Adrenal gland (tissue), 9 donors: ENCODE measurements at regions not wholly inside any gene's neighbourhood (a gene's known extent, or its start where the extent isn't known, plus 50 kb on each side); places are given as distances from the start of the nearest gene placed in this dataset.
A peak's percentile ranks its signal among the peaks of the same experiment; 100 is the strongest.

ENCODE experiments used
- DNase-seq, 7 donors: peaks; one replicate each; pipeline ENCODE4 v3.0.0-alpha.2; 2019 to 2020
- H3K27ac ChIP-seq, 5 donors: fragments of 200-600 bp; sonication (generic) in 4 of 5; 1 replicate in 3 of 5; 2 replicates in 2 of 5; pipeline versions ENCODE4 v1.5.1 to v1.8.0; 2016 to 2020; ENCODE audit warnings: mild to moderate bottlenecking in 1 of 5
- H3K27me3 ChIP-seq: fragments of 200-600 bp; 2 replicates; pipeline ENCODE4 v1.8.0; 2021
- H3K36me3 ChIP-seq, 2 donors: fragments of 200-600 bp; replicated peaks in 1 of 2; 1 replicate in 1 of 2; 2 replicates in 1 of 2; pipeline versions ENCODE4 v1.5.1 to v1.8.0; 2018 to 2022
- H3K4me1 ChIP-seq, 2 donors: fragments of 200-600 bp; replicated peaks in 1 of 2; 1 replicate in 1 of 2; 2 replicates in 1 of 2; pipeline versions ENCODE4 v1.5.1 to v1.8.0; 2018 to 2021
- H3K4me3 ChIP-seq, 4 donors: fragments of 200-600 bp; sonication (generic) in 3 of 4; one replicate each; pipeline ENCODE4 v1.5.1; 2016 to 2018
- H3K9me3 ChIP-seq, 3 donors: fragments of 200-600 bp; sonication (generic) in 1 of 3; replicated peaks in 1 of 3; 1 replicate in 2 of 3; 2 replicates in 1 of 3; pipeline versions ENCODE4 v1.5.1 to v1.8.0; 2016 to 2021
- CTCF ChIP-seq, 6 experiments: fragments of 450-650 bp in 4 of 6; fragments of 200-600 bp in 2 of 6; sonication (generic) in 1 of 6; IDR thresholded peaks; 1 replicate in 5 of 6; 2 replicates in 1 of 6; pipeline versions ENCODE4 v1.5.1 to v1.8.0; 2016 to 2021; ENCODE audit warnings: antibody characterized with exemption in 6 of 6, mild to moderate bottlenecking in 2 of 6, moderate library complexity in 1 of 6
- POLR2A ChIP-seq, 2 donors: fragments of 450-650 bp; IDR thresholded peaks; one replicate each; pipeline ENCODE4 v1.6.1; 2017; ENCODE audit warnings: antibody characterized with exemption in 2 of 2, mild to moderate bottlenecking in 2 of 2, moderate library complexity in 1 of 2
- WGBS, 4 donors: extraction: QIAGEN DNeasy Blood & Tissue Kit in 2 of 4; methylation state at CpG; one replicate each; pipeline versions ENCODE4 v1.1.5 to v1.1.7; 2013 to 2017; 5-methylcytosine and 5-hydroxymethylcytosine counted together
- intact Hi-C, 2 donors: fragments of 100-400 bp; cut with DNase I; formaldehyde crosslinking; loops; one replicate each; pipeline versions ENCODE4 v1.14.1 to v1.15.0; 2022 to 2023
- donor health status: healthy with polysubstance abuse.
- donor health status: Bipolar disorder and iron deficiency.
- donor health status: DM: yes; HTN: yes; CAD: no.
- donor health status: DM: no; HTN: no; CAD: no.
- donor health status: DM: no; HTN: no; CAD: no.

GRCh38 chr6:912871-913835 is 220.2 kb upstream of the EXOC2 start:
- no peak overlapping the region for H3K27ac ChIP-seq
- intact Hi-C loops: no loop called here
- no peaks in the 10 kb centered on the region for H3K36me3 ChIP-seq
- 17 to 34% (median 22%) methylated on average over 11 to 16 of the region's 16 CpGs for WGBS, 4 donors
- TF ChIP-seq POLR2A (IDR thresholded peaks at IDR 0.05) (no peak), CTCF (IDR thresholded peaks at IDR 0.05) (peak in 1 of 6 experiments; percentile 31)
- H3K27me3 ChIP-seq: no peaks in the 10 kb centered on the region
- no peak overlapping the region for H3K4me3 ChIP-seq
- no peak for DNase-seq
- H3K4me1 ChIP-seq: no peaks in the 10 kb centered on the region
- H3K9me3 ChIP-seq: no peaks in the 10 kb centered on the region

- no peak for DNase-seq
- WGBS, 4 donors: 65 to 77% (median 75%) methylated on average over 4 to 6 of the region's 6 CpGs
- Histone ChIP-seq H3K9me3 (no peaks in the 10 kb centered on the region), H3K27me3 (no peaks in the 10 kb centered on the region), H3K36me3 (no peaks in the 10 kb centered on the region), H3K4me3 (no peak overlapping the region), H3K4me1 (no peaks in the 10 kb centered on the region), H3K27ac (no peak overlapping the region)
- intact Hi-C loops: no loop called here
- TF ChIP-seq POLR2A (IDR thresholded peaks at IDR 0.05) (no peak), CTCF (IDR thresholded peaks at IDR 0.05) (no peak)
These were observed 215.0 kb upstream of the EXOC2 start for GRCh38 chr6:907928-908327.

- no peaks in the 10 kb centered on the region for H3K4me1 ChIP-seq
- intact Hi-C loops: no loop called here
- no peaks in the 10 kb centered on the region for H3K36me3 ChIP-seq
- 82 to 91% (median 89%) methylated on average over 10 to 11 of the region's 11 CpGs for WGBS, 4 donors
- TF ChIP-seq POLR2A (IDR thresholded peaks at IDR 0.05): no peak
- TF ChIP-seq CTCF (IDR thresholded peaks at IDR 0.05): no peak
- no peak overlapping the region for H3K27ac ChIP-seq
- no peaks in the 10 kb centered on the region for H3K27me3 ChIP-seq
- H3K9me3 ChIP-seq: no peaks in the 10 kb centered on the region
- no peak for DNase-seq
- no peak overlapping the region for H3K4me3 ChIP-seq
These were observed 214.0 kb upstream of the EXOC2 start for GRCh38 chr6:906920-907319.

- H3K4me3 ChIP-seq: no peak overlapping the region
- no peaks in the 10 kb centered on the region for H3K27me3 ChIP-seq
- H3K9me3 ChIP-seq: no peaks in the 10 kb centered on the region
- no peaks in the 10 kb centered on the region for H3K4me1 ChIP-seq
- no peaks in the 10 kb centered on the region for H3K36me3 ChIP-seq
- no peak for DNase-seq
- TF ChIP-seq POLR2A (IDR thresholded peaks at IDR 0.05) (no peak), CTCF (IDR thresholded peaks at IDR 0.05) (no peak)
- H3K27ac ChIP-seq: no peak overlapping the region
- intact Hi-C loops: no loop called here
These were observed 212.6 kb upstream of the EXOC2 start for GRCh38 chr6:905556-905955.
